Endodermal cell (in vitro differentiated cells): ENCODE measurements at regions not wholly inside any gene's neighbourhood (a gene's known extent, or its start where the extent isn't known, plus 50 kb on each side); places are given as distances from the start of the nearest gene placed in this dataset.
A peak's percentile ranks its signal among the peaks of the same experiment; 100 is the strongest.

Source experiments
- DNase-seq: peaks from one replicate; pipeline ENCODE4 v3.0.0-alpha.2; 2017
- H3K27ac ChIP-seq: 2 replicates; pipeline ENCODE4 v1.5.1; 2013; ENCODE audit warnings: mild to moderate bottlenecking, low read depth, low read length, moderate library complexity
- H3K27me3 ChIP-seq: 2 replicates; pipeline ENCODE4 v1.6.1; 2013; ENCODE audit warnings: mild to moderate bottlenecking, low read length, moderate library complexity; ENCODE audit not compliant: insufficient read depth, control insufficient read depth, poor library complexity, severe bottlenecking
- H3K36me3 ChIP-seq: 2 replicates; pipeline ENCODE4 v1.7.0; 2013; ENCODE audit warnings: mild to moderate bottlenecking, low read length, moderate library complexity; ENCODE audit not compliant: control insufficient read depth, insufficient read depth
- H3K4me1 ChIP-seq: one replicate; pipeline ENCODE4 v1.7.0; 2013; ENCODE audit warnings: low read length; ENCODE audit not compliant: control insufficient read depth, insufficient read depth
- H3K4me3 ChIP-seq: 2 replicates; pipeline ENCODE4 v1.5.1; 2013; ENCODE audit warnings: mild to moderate bottlenecking, low read length, moderate library complexity
- H3K9ac ChIP-seq: 2 replicates; pipeline ENCODE4 v1.6.1; 2013; ENCODE audit warnings: mild to moderate bottlenecking, low read length, moderate library complexity; ENCODE audit not compliant: poor library complexity, severe bottlenecking; ENCODE audit errors: extremely low read depth
- H3K9me3 ChIP-seq: 2 replicates; pipeline ENCODE4 v1.6.1; 2013; ENCODE audit warnings: mild to moderate bottlenecking, low read length, moderate library complexity; ENCODE audit not compliant: control insufficient read depth
- H3K27ac Mint-ChIP-seq: 2 replicates; pipeline ENCODE4 v1.8.0; 2020; ENCODE audit warnings: mixed read lengths
- H3K27me3 Mint-ChIP-seq: 2 replicates; pipeline ENCODE4 v1.8.0; 2021; ENCODE audit warnings: mild to moderate bottlenecking, mixed read lengths; ENCODE audit not compliant: insufficient read depth
- H3K36me3 Mint-ChIP-seq: 2 replicates; pipeline ENCODE4 v1.8.0; 2020; ENCODE audit warnings: low read depth, mixed read lengths
- H3K4me1 Mint-ChIP-seq: 2 replicates; pipeline ENCODE4 v1.8.0; 2020; ENCODE audit warnings: mixed read lengths
- H3K4me3 Mint-ChIP-seq: 2 replicates; pipeline ENCODE4 v1.8.0; 2020; ENCODE audit warnings: mild to moderate bottlenecking, moderate library complexity, mixed read lengths
- H3K9me3 Mint-ChIP-seq: 2 replicates; pipeline ENCODE4 v1.8.0; 2020; ENCODE audit warnings: mild to moderate bottlenecking, mixed read lengths
- WGBS, 2 experiments: methylation state at CpG; one replicate each; pipeline versions ENCODE4 v1.1.5 to v1.1.7; 2013; ENCODE audit warnings: missing lambda C conversion rate in 2 of 2, mixed read lengths in 1 of 2; ENCODE audit not compliant: insufficient coverage in 1 of 2, insufficient read length in 1 of 2; 5-methylcytosine and 5-hydroxymethylcytosine counted together
- TF ChIP-seq, protein P1 (sequence below): fragments of 200-600 bp; sonication (generic); conservative IDR thresholded peaks from 2 replicates; pipeline ENCODE4 v1.5.0; 2021; ENCODE audit warnings: antibody characterized with exemption, mild to moderate bottlenecking

DNA sequence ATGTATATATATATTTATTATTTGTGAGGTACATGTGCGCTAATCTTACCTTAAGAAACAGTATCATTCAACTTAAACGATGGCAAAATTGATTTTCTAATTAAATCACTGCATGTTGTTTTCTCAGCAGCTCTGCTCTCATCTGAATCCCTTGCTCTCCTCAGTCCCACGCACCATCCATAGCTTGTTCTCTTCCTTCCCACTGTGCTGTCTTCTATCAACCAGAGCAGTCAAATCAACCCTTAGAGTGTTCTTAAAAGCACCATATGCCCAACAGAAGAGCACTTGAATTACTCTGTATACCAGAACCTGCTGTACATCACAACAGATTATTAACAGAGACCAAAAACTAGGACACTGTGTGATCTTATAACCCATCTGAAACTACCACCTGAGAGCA is 209.4 kb upstream of the G2E3 start:
- H3K27ac Mint-ChIP-seq, result no peak overlapping the region
- TF ChIP-seq, protein P1, sequence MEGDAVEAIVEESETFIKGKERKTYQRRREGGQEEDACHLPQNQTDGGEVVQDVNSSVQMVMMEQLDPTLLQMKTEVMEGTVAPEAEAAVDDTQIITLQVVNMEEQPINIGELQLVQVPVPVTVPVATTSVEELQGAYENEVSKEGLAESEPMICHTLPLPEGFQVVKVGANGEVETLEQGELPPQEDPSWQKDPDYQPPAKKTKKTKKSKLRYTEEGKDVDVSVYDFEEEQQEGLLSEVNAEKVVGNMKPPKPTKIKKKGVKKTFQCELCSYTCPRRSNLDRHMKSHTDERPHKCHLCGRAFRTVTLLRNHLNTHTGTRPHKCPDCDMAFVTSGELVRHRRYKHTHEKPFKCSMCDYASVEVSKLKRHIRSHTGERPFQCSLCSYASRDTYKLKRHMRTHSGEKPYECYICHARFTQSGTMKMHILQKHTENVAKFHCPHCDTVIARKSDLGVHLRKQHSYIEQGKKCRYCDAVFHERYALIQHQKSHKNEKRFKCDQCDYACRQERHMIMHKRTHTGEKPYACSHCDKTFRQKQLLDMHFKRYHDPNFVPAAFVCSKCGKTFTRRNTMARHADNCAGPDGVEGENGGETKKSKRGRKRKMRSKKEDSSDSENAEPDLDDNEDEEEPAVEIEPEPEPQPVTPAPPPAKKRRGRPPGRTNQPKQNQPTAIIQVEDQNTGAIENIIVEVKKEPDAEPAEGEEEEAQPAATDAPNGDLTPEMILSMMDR, result no peak
- WGBS, 2 experiments, result 85 to 91% methylated on average over 3 of the region's 3 CpGs

GRCh38 chr14:30354439-30354838 is 204.5 kb upstream of the G2E3 start:
- H3K36me3 Mint-ChIP-seq, result peaks cover 1% of the 10 kb centered on the region
- WGBS, 2 experiments, result 80% methylated on average over 1 of the region's 1 CpG; no CpG with 5 or more reads in 1 of the 2 experiments
- H3K27ac ChIP-seq, result no peak overlapping the region
- peaks cover 2% of the 10 kb centered on the region for H3K9me3 Mint-ChIP-seq
- H3K9me3 ChIP-seq, result peaks cover 4% of the 10 kb centered on the region
- H3K9ac ChIP-seq, result no peak overlapping the region
- H3K4me1 ChIP-seq, result peaks cover 19% of the 10 kb centered on the region
- H3K27me3 ChIP-seq, result peaks cover 21% of the 10 kb centered on the region
- H3K36me3 ChIP-seq, result no peaks in the 10 kb centered on the region
- TF ChIP-seq, protein P1, result no peak
- DNase-seq, result no peak
- H3K27me3 Mint-ChIP-seq, result peaks cover 31% of the 10 kb centered on the region
- no peak overlapping the region for H3K4me3 ChIP-seq
- H3K27ac Mint-ChIP-seq, result no peak overlapping the region
- H3K4me3 Mint-ChIP-seq, result no peak overlapping the region
- H3K4me1 Mint-ChIP-seq, result peaks cover 42% of the 10 kb centered on the region

More for the DNA sequence above, 209.4 kb upstream of the G2E3 start:
- Histone ChIP-seq H3K36me3 (no peaks in the 10 kb centered on the region), H3K4me1 (peaks cover 7% of the 10 kb centered on the region), H3K4me3 (no peak overlapping the region), H3K9ac (no peak overlapping the region), H3K27ac (no peak overlapping the region), H3K27me3 (peaks cover 20% of the 10 kb centered on the region), H3K9me3 (no peaks in the 10 kb centered on the region)
- Mint-ChIP-seq H3K4me3 (no peak overlapping the region), H3K9me3 (no peaks in the 10 kb centered on the region), H3K27me3 (peaks cover 17% of the 10 kb centered on the region), H3K4me1 (peaks cover 20% of the 10 kb centered on the region), H3K36me3 (no peaks in the 10 kb centered on the region)
- no peak for DNase-seq

- peaks cover 26% of the 10 kb centered on the region for H3K27me3 Mint-ChIP-seq
- TF ChIP-seq, protein P1, result no peak
- Histone ChIP-seq H3K36me3 (no peaks in the 10 kb centered on the region), H3K27ac (no peak overlapping the region), H3K9ac (no peak overlapping the region), H3K4me3 (no peak overlapping the region), H3K9me3 (peaks cover 10% of the 10 kb centered on the region), H3K27me3 (peaks cover 11% of the 10 kb centered on the region), H3K4me1 (peaks cover 19% of the 10 kb centered on the region)
- WGBS, 2 experiments, result 58 to 86% methylated on average over 1 to 5 of the region's 5 CpGs
- no peak overlapping the region for H3K27ac Mint-ChIP-seq
- H3K9me3 Mint-ChIP-seq, result peaks cover 11% of the 10 kb centered on the region
- H3K36me3 Mint-ChIP-seq, result peaks cover 5% of the 10 kb centered on the region
- H3K4me1 Mint-ChIP-seq, result peaks cover 39% of the 10 kb centered on the region
- peak; percentile 51 for DNase-seq
- no peak overlapping the region for H3K4me3 Mint-ChIP-seq
Observed at GRCh38 chr14:30355431-30355913, 203.5 kb upstream of the G2E3 start.
